Cardiac muscle cell (in vitro differentiated cells and primary cell): ENCODE measurements at regions not wholly inside any gene's neighbourhood (a gene's known extent, or its start where the extent isn't known, plus 50 kb on each side); places are given as distances from the start of the nearest gene placed in this dataset.

Experiments
- DNase-seq, 2 donors: peaks; one replicate each; pipeline versions ENCODE4 v3.0.0 to v3.0.0-alpha.2; 2010 to 2017; ENCODE audit warnings: low read depth in 1 of 2, low spot score in 1 of 2
- H3K27ac ChIP-seq: fragments of 200-600 bp; sonication (generic); 2 replicates; pipeline ENCODE4 v1.5.1; 2016
- H3K27me3 ChIP-seq: fragments of 200-600 bp; sonication (generic); 2 replicates; pipeline ENCODE4 v1.6.0; 2016; ENCODE audit warnings: control low read depth
- H3K36me3 ChIP-seq: fragments of 200-600 bp; sonication (generic); 2 replicates; pipeline ENCODE4 v1.5.1; 2016; ENCODE audit warnings: control low read depth
- H3K4me1 ChIP-seq: fragments of 200-600 bp; sonication (generic); 2 replicates; pipeline ENCODE4 v1.8.1; 2017; ENCODE audit warnings: low read depth, mild to moderate bottlenecking, mixed run types
- H3K4me3 ChIP-seq: fragments of 200-600 bp; sonication (generic); 2 replicates; pipeline ENCODE4 v1.5.1; 2016; ENCODE audit warnings: mild to moderate bottlenecking
- H3K9me3 ChIP-seq: fragments of 200-600 bp; sonication (generic); 2 replicates; pipeline ENCODE4 v1.5.1; 2017; ENCODE audit warnings: low read depth, mild to moderate bottlenecking, control low read depth
- CTCF ChIP-seq: IDR thresholded peaks from 2 replicates; pipeline ENCODE4 v1.5.1; 2012; ENCODE audit warnings: low read depth, mild to moderate bottlenecking, low read length

- Histone ChIP-seq H3K4me1 (no peaks in the 10 kb centered on the region), H3K36me3 (no peaks in the 10 kb centered on the region), H3K9me3 (no peaks in the 10 kb centered on the region), H3K4me3 (no peak overlapping the region), H3K27ac (no peak overlapping the region), H3K27me3 (no peaks in the 10 kb centered on the region)
- TF ChIP-seq CTCF, result no peak
- no peak for DNase-seq
These were observed 243.7 kb upstream of the BMPER start for GRCh38 chr7:33661430-33662160.

DNA sequence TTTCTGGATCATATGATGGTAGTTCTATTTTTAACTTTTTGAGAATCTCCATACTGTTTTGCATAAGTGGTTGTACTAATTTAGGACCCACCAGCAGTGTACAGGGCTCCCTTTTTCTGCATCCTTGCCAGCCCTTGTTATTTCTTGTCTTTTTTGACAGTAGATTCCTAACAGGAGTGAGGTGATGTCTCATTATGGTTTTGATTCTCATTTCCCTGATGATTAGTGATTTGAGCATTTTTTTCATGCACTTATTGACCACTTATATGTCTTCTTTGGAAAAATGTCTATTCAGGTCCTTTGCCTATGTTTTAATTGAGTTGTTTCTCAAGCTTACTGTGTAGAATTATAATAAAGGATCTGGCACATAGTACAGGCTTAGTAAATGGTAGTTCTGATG lies 238.8 kb upstream of the BMPER start:
- H3K9me3 ChIP-seq, result no peaks in the 10 kb centered on the region
- H3K27me3 ChIP-seq, result no peaks in the 10 kb centered on the region
- no peak overlapping the region for H3K27ac ChIP-seq
- DNase-seq, result no peak
- TF ChIP-seq CTCF, result no peak
- H3K4me3 ChIP-seq, result no peak overlapping the region
- H3K4me1 ChIP-seq, result no peaks in the 10 kb centered on the region
- no peaks in the 10 kb centered on the region for H3K36me3 ChIP-seq

GRCh38 chr7:33667196-33667595 lies 238.1 kb upstream of the BMPER start:
- H3K36me3 ChIP-seq, result no peaks in the 10 kb centered on the region
- no peak for TF ChIP-seq CTCF

GRCh38 chr7:33669251-33669670 lies 236.1 kb upstream of the BMPER start:
- TF ChIP-seq CTCF, result no peak

More at GRCh38 chr7:33667196-33667595, 238.1 kb upstream of the BMPER start:
- peak in 1 of 2 donors; percentile 8 for DNase-seq
- Histone ChIP-seq H3K27ac (no peak overlapping the region), H3K27me3 (no peaks in the 10 kb centered on the region), H3K4me3 (no peak overlapping the region), H3K9me3 (no peaks in the 10 kb centered on the region), H3K4me1 (no peaks in the 10 kb centered on the region)

DNA sequence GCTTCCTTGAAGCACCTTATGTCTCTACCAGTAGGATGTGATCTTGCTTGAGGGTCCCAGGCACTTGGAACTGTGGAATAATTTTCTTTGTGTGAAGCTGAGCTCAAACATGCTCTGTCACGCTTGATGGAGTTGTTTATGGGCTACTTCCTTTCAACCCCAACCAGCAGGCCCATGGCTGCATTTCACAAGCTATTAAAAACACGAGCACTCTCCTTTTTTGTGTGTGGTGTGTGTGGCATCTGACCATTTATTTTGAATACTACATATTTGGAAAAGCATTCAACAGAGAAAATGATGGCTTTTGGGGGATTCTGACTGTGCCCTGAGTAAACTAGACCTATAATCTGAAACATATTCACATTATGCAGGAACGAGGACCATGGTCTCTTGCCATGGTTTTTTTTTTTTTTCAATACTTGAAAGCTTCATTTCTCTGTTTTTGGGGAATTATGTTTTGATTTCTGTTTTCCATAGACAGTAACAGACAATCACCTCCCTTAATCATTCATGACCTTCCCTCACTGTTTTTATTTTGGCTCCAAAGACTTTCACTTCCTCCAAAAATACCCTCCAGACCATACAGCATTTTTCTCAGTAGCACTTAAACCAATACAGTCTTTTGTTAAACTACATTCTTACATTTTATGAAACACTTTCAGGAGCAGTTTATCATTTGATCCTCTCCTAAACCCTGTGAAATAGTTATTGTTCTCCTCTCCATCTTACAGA lies 233.6 kb upstream of the BMPER start:
- Histone ChIP-seq H3K36me3 (no peaks in the 10 kb centered on the region), H3K4me3 (no peak overlapping the region), H3K27me3 (no peaks in the 10 kb centered on the region), H3K27ac (no peak overlapping the region), H3K9me3 (no peaks in the 10 kb centered on the region), H3K4me1 (peaks cover 12% of the 10 kb centered on the region)
- no peak for TF ChIP-seq CTCF
- DNase-seq, result no peak

More at GRCh38 chr7:33669251-33669670, 236.1 kb upstream of the BMPER start:
- Histone ChIP-seq H3K36me3 (no peaks in the 10 kb centered on the region), H3K27me3 (no peaks in the 10 kb centered on the region), H3K4me3 (no peak overlapping the region), H3K9me3 (no peaks in the 10 kb centered on the region), H3K4me1 (no peaks in the 10 kb centered on the region), H3K27ac (no peak overlapping the region)
- DNase-seq, result peak in 1 of 2 donors; percentile 26
